Brain microvascular endothelial cell (primary cell): ENCODE measurements at regions not wholly inside any gene's neighbourhood (a gene's known extent, or its start where the extent isn't known, plus 50 kb on each side); places are given as distances from the start of the nearest gene placed in this dataset.

Experiments used
- DNase-seq: peaks from one replicate; pipeline ENCODE4 v3.0.0-alpha.2; 2020
- H3K27ac ChIP-seq: fragments of 250-450 bp; sonication (Bioruptor Pico); 2 replicates; pipeline ENCODE4 v1.5.1; 2020; ENCODE audit warnings: mild to moderate bottlenecking, moderate library complexity
- H3K27me3 ChIP-seq: fragments of 250-450 bp; sonication (Bioruptor Pico); replicated peaks from 2 replicates; pipeline ENCODE4 v1.5.1; 2020; ENCODE audit warnings: mild to moderate bottlenecking
- H3K36me3 ChIP-seq: fragments of 250-450 bp; sonication (Bioruptor Pico); replicated peaks from 2 replicates; pipeline ENCODE4 v1.5.1; 2020; ENCODE audit warnings: mild to moderate bottlenecking
- H3K4me3 ChIP-seq: 2 replicates; pipeline ENCODE4 v1.5.1; 2011; ENCODE audit warnings: low read depth, mild to moderate bottlenecking, control low read depth, low read length, moderate library complexity
- CTCF ChIP-seq: IDR thresholded peaks from 2 replicates; pipeline ENCODE4 v1.5.1; 2011; ENCODE audit warnings: low read depth, mild to moderate bottlenecking, moderate library complexity, low read length, control low read depth, inconsistent platforms; ENCODE audit errors: missing control alignments
- in situ Hi-C: cut with HindIII; loops from 2 replicates; pipeline ENCODE4 v1.10.0; 2017; ENCODE audit warnings: low sequenced_read_pairs, low pct_ligation_motif_present

DNA sequence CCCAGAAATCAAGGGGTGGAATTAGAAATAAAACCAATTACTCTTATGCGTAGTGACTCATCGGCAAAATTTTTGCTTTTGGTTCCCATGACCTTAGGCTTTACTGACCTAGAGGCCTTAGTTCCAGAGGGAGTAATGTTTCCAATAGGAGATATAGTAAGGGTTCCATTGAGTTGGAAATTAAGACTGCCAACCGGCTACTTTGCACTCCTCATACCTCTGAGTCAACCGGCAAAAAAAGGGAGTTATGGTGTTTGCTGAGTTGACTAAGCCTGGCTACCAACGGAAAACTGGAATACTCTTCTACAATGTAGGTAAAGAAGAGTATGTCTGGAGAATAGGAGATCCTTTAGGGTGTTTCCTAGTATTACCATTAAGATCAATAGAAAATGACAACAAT lies 919.8 kb downstream of the CENPC start:
- in situ Hi-C loops: no loop called here
- DNase-seq: no peak
- H3K27ac ChIP-seq: no peak overlapping the region

GRCh38 chr4:66613591-66613990 lies 931.7 kb downstream of the CENPC start:
- no peaks in the 10 kb centered on the region for H3K36me3 ChIP-seq
- no peaks in the 10 kb centered on the region for H3K27me3 ChIP-seq
- in situ Hi-C loops: no loop called here
- TF ChIP-seq CTCF: no peak
- no peak overlapping the region for H3K27ac ChIP-seq
- H3K4me3 ChIP-seq: no peak overlapping the region
- DNase-seq: no peak

More for the DNA sequence above, 919.8 kb downstream of the CENPC start:
- H3K4me3 ChIP-seq: no peak overlapping the region
- no peak for TF ChIP-seq CTCF
- no peaks in the 10 kb centered on the region for H3K27me3 ChIP-seq
- no peaks in the 10 kb centered on the region for H3K36me3 ChIP-seq

GRCh38 chr4:66609014-66609413 lies 936.3 kb downstream of the CENPC start:
- Histone ChIP-seq H3K36me3 (no peaks in the 10 kb centered on the region), H3K27ac (no peak overlapping the region), H3K4me3 (no peak overlapping the region), H3K27me3 (no peaks in the 10 kb centered on the region)
- no peak for DNase-seq
- no peak for TF ChIP-seq CTCF
- in situ Hi-C loops: no loop called here

GRCh38 chr4:66606908-66607307 lies 936.6 kb upstream of the EPHA5 start:
- DNase-seq: no peak
- no peak for TF ChIP-seq CTCF
- in situ Hi-C loops: no loop called here

GRCh38 chr4:66606215-66606614 lies 935.9 kb upstream of the EPHA5 start:
- no peak for TF ChIP-seq CTCF
- no peak for DNase-seq
- in situ Hi-C loops: no loop called here
- Histone ChIP-seq H3K4me3 (no peak overlapping the region), H3K27ac (no peak overlapping the region), H3K36me3 (no peaks in the 10 kb centered on the region), H3K27me3 (no peaks in the 10 kb centered on the region)

More at GRCh38 chr4:66606908-66607307, 936.6 kb upstream of the EPHA5 start:
- H3K27me3 ChIP-seq: no peaks in the 10 kb centered on the region
- no peak overlapping the region for H3K4me3 ChIP-seq
- no peak overlapping the region for H3K27ac ChIP-seq
- no peaks in the 10 kb centered on the region for H3K36me3 ChIP-seq

DNA sequence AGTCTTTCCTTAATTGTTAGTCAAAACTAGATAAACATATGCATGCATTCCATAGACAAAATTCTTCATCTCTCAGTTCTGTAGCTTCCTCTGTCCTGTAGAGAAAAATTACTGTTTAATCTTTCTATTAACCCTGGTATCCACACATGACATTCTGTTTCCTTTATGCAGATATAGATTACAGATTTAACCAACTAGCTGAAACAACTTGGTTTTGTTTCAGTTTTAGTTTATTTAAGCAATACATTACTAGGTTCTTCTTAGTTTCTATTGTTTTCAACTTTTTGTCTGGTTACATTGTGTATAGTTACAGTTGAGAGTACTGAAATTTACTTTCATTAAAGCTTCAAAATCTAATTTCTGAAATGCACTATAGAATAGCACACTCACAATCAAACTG lies 933.9 kb upstream of the EPHA5 start:
- in situ Hi-C loops: no loop called here
- no peak overlapping the region for H3K27ac ChIP-seq
- H3K27me3 ChIP-seq: no peaks in the 10 kb centered on the region
- no peak overlapping the region for H3K4me3 ChIP-seq
- DNase-seq: no peak
- H3K36me3 ChIP-seq: no peaks in the 10 kb centered on the region
- TF ChIP-seq CTCF: no peak
